ENCODE measurements at regions not wholly inside any gene's neighbourhood (a gene's known extent, or its start where the extent isn't known, plus 50 kb on each side); places are given as distances from the start of the nearest gene placed in this dataset.

GRCh38 chr21:32140151-32140550 is 138.7 kb downstream of the MIS18A start:
- ChIA-PET POLR2A (no interaction called here), CTCF (no interaction called here)
- no peaks in the 10 kb centered on the region for H3K9me3 Mint-ChIP-seq (ENCODE audit: insufficient read depth)
- H3K4me3 Mint-ChIP-seq: no peak overlapping the region
- ATAC-seq (no peak), DNase-seq (no peak)
- no peaks in the 10 kb centered on the region for H3K4me1 Mint-ChIP-seq (ENCODE audit: low read depth)
- peaks cover 3% of the 10 kb centered on the region for H3K27me3 Mint-ChIP-seq (ENCODE audit: low read depth)
- no peak overlapping the region for H3K27ac Mint-ChIP-seq
- H3K36me3 Mint-ChIP-seq (ENCODE audit: low read depth): no peaks in the 10 kb centered on the region

DNA sequence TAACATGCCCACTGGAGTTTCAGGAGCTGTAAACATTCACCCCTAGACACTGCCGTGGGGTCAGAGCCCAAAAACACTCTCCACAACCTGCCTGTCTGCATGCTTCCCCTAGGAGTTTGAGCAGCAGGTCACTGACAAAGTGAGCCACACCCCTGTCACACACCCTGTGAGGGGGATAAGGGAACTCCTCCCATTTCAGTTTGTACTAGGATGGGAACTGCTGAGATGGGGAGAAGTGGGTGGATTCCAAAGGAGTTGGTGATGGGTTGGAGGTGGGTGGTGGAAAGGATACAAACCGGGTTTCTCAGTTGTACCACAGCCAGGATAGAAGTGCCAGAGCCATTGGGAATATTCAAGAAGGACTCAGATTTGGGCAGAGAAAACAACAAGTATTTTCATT is 140.2 kb downstream of the MIS18A start:
- CTCF ChIA-PET: no interaction called here
- DNase-seq (no peak), ATAC-seq (no peak)
- Mint-ChIP-seq H3K27ac (no peak overlapping the region), H3K27me3 (ENCODE audit: low read depth) (no peaks in the 10 kb centered on the region), H3K4me3 (no peak overlapping the region), H3K36me3 (ENCODE audit: low read depth) (no peaks in the 10 kb centered on the region), H3K4me1 (ENCODE audit: low read depth) (no peaks in the 10 kb centered on the region), H3K9me3 (ENCODE audit: insufficient read depth) (no peaks in the 10 kb centered on the region)
- POLR2A ChIA-PET: no interaction called here

DNA sequence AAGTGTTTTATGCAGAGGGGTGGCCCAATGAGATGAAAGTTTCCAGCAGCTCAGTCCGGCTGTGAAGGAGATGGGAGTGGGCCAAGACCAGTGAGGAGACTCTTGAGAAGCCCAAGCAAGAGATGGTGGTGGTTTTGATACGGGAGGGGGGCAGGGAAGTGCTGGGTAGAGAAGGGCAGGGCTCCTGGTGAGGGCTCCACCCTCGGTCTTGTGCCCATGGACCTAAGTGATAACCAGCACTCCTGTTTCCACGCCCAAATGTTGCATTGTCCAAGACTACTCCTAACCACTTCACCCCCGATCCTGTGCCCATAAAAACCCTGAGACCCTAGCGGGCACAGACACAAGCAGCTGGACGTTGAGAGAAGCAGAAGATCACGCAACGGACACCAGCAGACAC is 140.9 kb downstream of the MIS18A start:
- Mint-ChIP-seq H3K36me3 (ENCODE audit: low read depth) (no peaks in the 10 kb centered on the region), H3K27me3 (ENCODE audit: low read depth) (no peaks in the 10 kb centered on the region), H3K9me3 (ENCODE audit: insufficient read depth) (no peaks in the 10 kb centered on the region), H3K4me3 (no peak overlapping the region), H3K27ac (no peak overlapping the region), H3K4me1 (ENCODE audit: low read depth) (no peaks in the 10 kb centered on the region)
- ChIA-PET POLR2A (no interaction called here), CTCF (no interaction called here)
- no peak for DNase-seq
- ATAC-seq: no peak

- Mint-ChIP-seq H3K27me3 (ENCODE audit: low read depth) (no peaks in the 10 kb centered on the region), H3K36me3 (ENCODE audit: low read depth) (no peaks in the 10 kb centered on the region), H3K4me3 (no peak overlapping the region), H3K27ac (no peak overlapping the region), H3K9me3 (ENCODE audit: insufficient read depth) (no peaks in the 10 kb centered on the region), H3K4me1 (ENCODE audit: low read depth) (no peaks in the 10 kb centered on the region)
- ChIA-PET CTCF (no interaction called here), POLR2A (no interaction called here)
- ATAC-seq: no peak
- no peak for DNase-seq
Measured at GRCh38 chr21:32137266-32137665, 141.6 kb downstream of the MIS18A start.

GRCh38 chr21:32136546-32136945 is 142.3 kb downstream of the MIS18A start:
- ATAC-seq: no peak
- ChIA-PET CTCF (no interaction called here), POLR2A (no interaction called here)
- no peak overlapping the region for H3K27ac Mint-ChIP-seq
- no peak for DNase-seq
- H3K9me3 Mint-ChIP-seq (ENCODE audit: insufficient read depth): no peaks in the 10 kb centered on the region
- H3K4me1 Mint-ChIP-seq (ENCODE audit: low read depth): no peaks in the 10 kb centered on the region
- H3K27me3 Mint-ChIP-seq (ENCODE audit: low read depth): no peaks in the 10 kb centered on the region
- H3K36me3 Mint-ChIP-seq (ENCODE audit: low read depth): no peaks in the 10 kb centered on the region
- no peak overlapping the region for H3K4me3 Mint-ChIP-seq

DNA sequence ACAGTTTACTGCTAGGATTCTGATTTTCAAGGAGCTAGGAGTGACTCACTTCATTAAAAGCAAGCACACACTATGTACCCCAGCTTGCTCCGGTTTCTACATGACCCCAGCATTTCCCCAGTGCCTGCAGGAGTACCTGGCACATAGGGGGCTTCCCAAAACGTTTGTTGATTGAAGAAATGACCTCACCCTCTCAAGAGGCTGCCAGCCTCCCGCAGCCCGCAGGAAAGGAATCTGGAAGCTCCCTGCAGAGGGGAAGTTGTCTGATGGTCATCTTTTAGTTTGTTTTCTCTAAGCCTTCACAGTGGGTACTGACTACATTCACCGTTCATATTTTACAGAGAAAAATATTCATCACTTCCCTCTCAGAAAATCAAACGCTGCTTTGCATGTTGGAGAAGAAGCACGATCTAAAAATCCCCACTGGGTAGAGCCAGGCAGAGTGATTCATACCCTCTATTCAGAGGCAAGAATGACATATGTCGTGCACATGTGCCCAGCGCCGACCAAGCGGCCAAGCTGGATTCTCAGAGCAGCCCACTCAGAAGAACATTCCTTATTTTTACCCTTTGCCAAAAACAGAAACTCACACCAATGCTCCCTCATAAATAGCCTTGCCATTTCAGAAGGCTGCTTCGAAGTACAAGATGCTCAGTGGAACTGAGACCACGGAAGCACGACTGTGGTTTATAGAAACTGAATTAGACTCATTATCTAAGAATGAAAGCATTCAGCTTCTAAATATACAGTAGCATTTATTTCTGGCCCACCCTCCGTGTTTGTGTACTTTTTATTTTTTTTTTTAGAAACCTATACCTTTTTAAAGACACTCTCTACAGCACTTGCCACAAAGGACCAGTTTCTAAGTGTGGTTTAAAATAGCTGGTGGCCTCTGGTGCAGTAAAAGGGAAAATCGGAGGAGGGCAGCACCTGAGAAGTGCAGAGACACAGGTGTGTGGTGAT is 143.2 kb downstream of the MIS18A start:
- ChIA-PET POLR2A (no interaction called here), CTCF (no interaction called here)
- ATAC-seq: no peak
- H3K27ac Mint-ChIP-seq: no peak overlapping the region
- H3K4me3 Mint-ChIP-seq: no peak overlapping the region
- no peaks in the 10 kb centered on the region for H3K27me3 Mint-ChIP-seq (ENCODE audit: low read depth)
- H3K4me1 Mint-ChIP-seq (ENCODE audit: low read depth): no peaks in the 10 kb centered on the region
- DNase-seq: no peak
- no peaks in the 10 kb centered on the region for H3K9me3 Mint-ChIP-seq (ENCODE audit: insufficient read depth)
- H3K36me3 Mint-ChIP-seq (ENCODE audit: low read depth): no peaks in the 10 kb centered on the region

GRCh38 chr21:32134441-32135130 is 144.3 kb downstream of the MIS18A start:
- H3K36me3 Mint-ChIP-seq (ENCODE audit: low read depth): no peaks in the 10 kb centered on the region
- H3K9me3 Mint-ChIP-seq (ENCODE audit: insufficient read depth): no peaks in the 10 kb centered on the region
- POLR2A ChIA-PET: no interaction called here
- H3K4me3 Mint-ChIP-seq: no peak overlapping the region
- DNase-seq: no peak
- H3K27me3 Mint-ChIP-seq (ENCODE audit: low read depth): peaks cover 2% of the 10 kb centered on the region
- CTCF ChIA-PET: no interaction called here
- ATAC-seq: no peak
- no peak overlapping the region for H3K27ac Mint-ChIP-seq
- H3K4me1 Mint-ChIP-seq (ENCODE audit: low read depth): no peaks in the 10 kb centered on the region

GRCh38 chr21:32132881-32133280 is 146.0 kb downstream of the MIS18A start:
- Mint-ChIP-seq H3K27ac (no peak overlapping the region), H3K9me3 (ENCODE audit: insufficient read depth) (no peaks in the 10 kb centered on the region), H3K27me3 (ENCODE audit: low read depth) (peaks cover 2% of the 10 kb centered on the region), H3K4me1 (ENCODE audit: low read depth) (no peaks in the 10 kb centered on the region), H3K36me3 (ENCODE audit: low read depth) (no peaks in the 10 kb centered on the region), H3K4me3 (no peak overlapping the region)
- DNase-seq: no peak
- no peak for ATAC-seq
- ChIA-PET CTCF (no interaction called here), POLR2A (no interaction called here)

- H3K4me1 Mint-ChIP-seq (ENCODE audit: low read depth): no peaks in the 10 kb centered on the region
- no peak overlapping the region for H3K27ac Mint-ChIP-seq
- ATAC-seq (no peak), DNase-seq (no peak)
- CTCF ChIA-PET: no interaction called here
- H3K27me3 Mint-ChIP-seq (ENCODE audit: low read depth): peaks cover 2% of the 10 kb centered on the region
- no peak overlapping the region for H3K4me3 Mint-ChIP-seq
- POLR2A ChIA-PET: no interaction called here
- H3K9me3 Mint-ChIP-seq (ENCODE audit: insufficient read depth): no peaks in the 10 kb centered on the region
- H3K36me3 Mint-ChIP-seq (ENCODE audit: low read depth): no peaks in the 10 kb centered on the region
Measured at GRCh38 chr21:32132409-32132808, 146.4 kb downstream of the MIS18A start.

GRCh38 chr21:32131960-32132359 is 146.9 kb downstream of the MIS18A start:
- H3K27ac Mint-ChIP-seq: no peak overlapping the region
- no peak for DNase-seq
- ATAC-seq: no peak
- H3K4me3 Mint-ChIP-seq: no peak overlapping the region
- H3K4me1 Mint-ChIP-seq (ENCODE audit: low read depth): no peaks in the 10 kb centered on the region
- H3K27me3 Mint-ChIP-seq (ENCODE audit: low read depth): peaks cover 2% of the 10 kb centered on the region
- H3K36me3 Mint-ChIP-seq (ENCODE audit: low read depth): no peaks in the 10 kb centered on the region
- POLR2A ChIA-PET: no interaction called here
- CTCF ChIA-PET: no interaction called here
- no peaks in the 10 kb centered on the region for H3K9me3 Mint-ChIP-seq (ENCODE audit: insufficient read depth)

- CTCF ChIA-PET: no interaction called here
Measured at GRCh38 chr21:32131164-32131563, 147.7 kb downstream of the MIS18A start.

DNA sequence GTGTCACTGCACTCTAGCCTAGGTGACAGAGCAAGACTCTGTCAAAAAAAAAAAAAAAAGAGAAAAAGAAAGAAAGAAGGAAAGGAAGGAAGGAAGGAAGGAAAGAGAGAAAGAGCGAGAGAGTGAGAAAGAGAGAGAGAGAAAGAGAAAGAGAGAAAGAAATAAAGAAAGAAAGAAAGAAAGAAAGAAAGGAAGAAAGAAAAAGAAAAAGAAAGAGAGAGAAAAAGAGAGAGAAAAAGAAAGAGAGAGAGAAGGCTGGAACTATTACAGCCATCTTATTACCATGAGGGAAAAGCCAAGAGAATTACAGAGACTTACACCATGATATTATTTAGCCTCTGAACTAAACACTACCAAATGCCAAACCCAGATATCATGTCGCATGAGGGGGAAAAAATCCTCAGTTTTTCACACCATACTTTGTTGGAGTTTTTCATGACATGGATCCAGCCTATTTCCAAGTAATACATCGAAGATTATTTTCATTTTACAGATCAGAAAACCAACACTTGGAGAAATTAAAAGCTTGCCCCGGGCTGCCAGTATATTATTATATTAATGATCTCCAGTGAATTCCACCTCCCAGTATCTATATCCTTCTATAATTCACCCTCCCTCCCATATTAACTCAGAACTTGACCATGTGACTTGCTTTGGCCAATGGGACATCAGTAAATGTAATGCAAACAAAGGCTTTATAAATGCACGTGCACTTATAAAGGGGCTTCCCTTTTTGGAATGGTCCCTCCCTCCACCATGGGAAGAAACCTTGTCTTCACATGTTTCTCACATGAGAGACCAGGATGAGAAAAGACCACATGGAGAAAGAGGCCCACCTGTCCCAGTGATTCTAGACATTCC is 148.6 kb downstream of the MIS18A start:
- peaks cover 2% of the 10 kb centered on the region for H3K27me3 Mint-ChIP-seq (ENCODE audit: low read depth)
- H3K4me3 Mint-ChIP-seq: no peak overlapping the region
- DNase-seq: no peak
- no peaks in the 10 kb centered on the region for H3K36me3 Mint-ChIP-seq (ENCODE audit: low read depth)
- CTCF ChIA-PET: no interaction called here
- POLR2A ChIA-PET: no interaction called here
- ATAC-seq: no peak
- H3K4me1 Mint-ChIP-seq (ENCODE audit: low read depth): no peaks in the 10 kb centered on the region
- no peak overlapping the region for H3K27ac Mint-ChIP-seq
- H3K9me3 Mint-ChIP-seq (ENCODE audit: insufficient read depth): no peaks in the 10 kb centered on the region

More at GRCh38 chr21:32131164-32131563, 147.7 kb downstream of the MIS18A start:
- DNase-seq (no peak), ATAC-seq (no peak)
- no peaks in the 10 kb centered on the region for H3K36me3 Mint-ChIP-seq (ENCODE audit: low read depth)
- H3K27me3 Mint-ChIP-seq (ENCODE audit: low read depth): peaks cover 2% of the 10 kb centered on the region
- H3K27ac Mint-ChIP-seq: no peak overlapping the region
- H3K4me3 Mint-ChIP-seq: no peak overlapping the region
- H3K4me1 Mint-ChIP-seq (ENCODE audit: low read depth): no peaks in the 10 kb centered on the region
- POLR2A ChIA-PET: no interaction called here
- H3K9me3 Mint-ChIP-seq (ENCODE audit: insufficient read depth): no peaks in the 10 kb centered on the region

Measured in activated CD8-positive, alpha-beta T cell treated with anti-CD3 and anti-CD28 coated beads, Interleukin-2, amount 10 ng/mL, durations not matched to agents 7 days and 5 days (primary cell).